Stimulated activated CD4-positive, alpha-beta T cell treated with anti-CD3 and anti-CD28 coated beads, Interleukin-15, amount 100 ng/mL, for 24 hours (primary cell): ENCODE measurements at regions not wholly inside any gene's neighbourhood (a gene's known extent, or its start where the extent isn't known, plus 50 kb on each side); places are given as distances from the start of the nearest gene placed in this dataset.

Experiments used
- DNase-seq: peaks from one replicate; pipeline ENCODE4 v3.0.0-alpha.2; 2020

DNA sequence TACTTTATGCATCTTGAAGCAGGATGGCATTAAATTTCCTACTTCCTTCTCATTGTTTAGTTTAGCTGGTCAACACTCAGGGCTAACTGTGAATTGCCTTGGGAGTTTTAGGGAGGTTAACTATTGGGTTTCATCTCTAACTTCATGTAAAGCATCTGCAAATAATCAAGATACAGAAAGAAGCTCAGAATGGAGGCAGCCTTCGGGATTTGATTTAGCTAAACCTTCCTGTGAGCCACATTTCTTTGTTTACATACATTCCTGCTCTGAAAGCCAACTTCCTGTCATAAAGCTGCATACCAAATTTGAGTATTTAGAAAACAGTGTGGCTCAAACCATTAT is 131.7 kb upstream of the PCDH18 start:
- no peak for DNase-seq

DNA sequence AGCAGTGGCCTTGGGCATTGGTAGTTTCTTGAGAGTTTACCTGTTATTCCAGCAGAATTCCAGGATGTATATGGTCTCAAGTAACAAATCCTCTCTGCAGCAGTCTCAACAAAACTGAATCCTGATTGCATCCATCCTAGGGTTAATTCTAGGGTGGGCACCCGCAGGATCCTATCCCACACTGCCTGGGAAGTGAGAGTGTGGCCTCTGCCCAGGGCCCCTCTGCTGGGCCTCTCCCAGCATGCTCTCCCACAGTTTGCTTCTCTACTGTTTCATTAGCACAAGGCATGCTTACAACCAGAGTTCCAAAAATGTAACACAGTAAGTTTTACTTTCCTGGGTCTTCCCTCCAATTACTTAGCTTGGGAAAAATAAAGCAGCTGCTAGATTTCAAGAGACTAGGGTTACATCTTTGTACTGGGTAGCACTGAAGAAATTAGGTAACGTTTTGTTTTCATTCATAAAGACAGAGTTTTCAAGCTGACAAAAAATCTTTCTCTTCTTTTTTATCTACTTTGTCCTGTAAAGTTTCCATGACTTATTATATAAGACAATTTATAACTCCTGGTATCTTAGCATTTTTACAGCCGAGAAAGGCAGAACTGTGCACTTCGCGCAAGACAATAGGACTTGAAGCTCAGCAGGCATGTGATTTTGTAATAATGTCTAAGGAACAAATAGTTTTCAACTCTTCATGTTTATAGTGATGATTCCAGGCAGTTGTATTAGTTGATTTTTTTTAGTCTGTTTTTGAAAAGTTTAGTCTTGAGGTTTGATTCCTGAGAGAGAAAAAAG is 131.2 kb upstream of the PCDH18 start:
- no peak for DNase-seq

DNA sequence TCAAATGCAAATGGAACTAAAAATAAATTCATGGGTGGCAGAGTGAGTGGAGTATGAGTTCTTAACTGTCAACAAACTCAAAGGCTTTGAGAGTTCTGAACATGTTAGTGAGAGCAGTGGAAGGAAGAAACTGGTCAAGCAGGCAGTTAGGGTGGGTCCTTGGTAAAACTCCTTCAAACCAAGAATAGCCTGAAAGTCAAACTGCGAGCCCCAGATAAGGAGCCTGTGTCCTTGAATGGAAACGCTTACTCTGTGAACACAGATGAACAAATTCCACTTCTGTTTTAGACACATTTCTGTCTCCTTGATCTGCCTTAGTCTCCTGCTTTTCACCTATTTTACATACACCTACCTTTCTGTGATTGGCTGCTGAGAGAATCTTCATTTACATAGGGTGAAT is 129.4 kb upstream of the PCDH18 start:
- no peak for DNase-seq

DNA sequence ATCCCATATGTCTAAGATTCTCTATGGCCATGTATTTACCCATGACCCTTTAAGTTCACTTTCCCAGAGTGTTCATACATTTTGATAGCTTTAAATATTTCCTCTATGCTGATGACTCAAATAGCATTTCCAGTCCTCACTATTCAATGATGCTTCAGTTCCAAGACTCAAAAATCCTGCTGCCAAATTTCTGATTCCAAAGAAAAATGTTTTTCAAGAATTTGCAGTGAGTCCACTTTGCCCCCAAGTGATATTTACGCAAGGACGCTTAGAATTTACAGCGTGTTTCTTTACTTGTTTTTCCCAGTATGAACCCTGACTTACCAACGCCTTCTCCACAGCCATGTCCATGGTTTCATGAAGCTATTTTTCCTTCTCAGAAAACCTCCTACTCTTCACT is 127.9 kb upstream of the PCDH18 start:
- no peak for DNase-seq

DNA sequence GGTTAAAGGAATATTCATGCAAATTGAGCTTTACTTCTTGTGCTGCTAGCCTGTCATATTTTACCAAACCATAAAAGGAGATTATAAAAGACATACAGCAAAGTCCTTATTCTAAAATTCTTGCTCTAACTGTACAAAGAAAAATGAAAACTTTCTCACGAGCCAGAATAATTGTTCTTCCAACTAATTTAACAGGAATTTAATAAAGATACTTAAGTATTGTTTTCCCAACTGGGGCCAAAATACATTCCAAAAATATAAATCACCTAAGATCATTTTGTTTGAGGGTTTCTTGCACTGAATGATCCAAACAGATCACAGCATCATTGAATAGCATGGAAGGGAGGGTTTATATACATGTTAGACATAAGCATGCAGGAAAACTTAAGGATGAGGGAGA is 127.1 kb upstream of the PCDH18 start:
- DNase-seq: no peak

DNA sequence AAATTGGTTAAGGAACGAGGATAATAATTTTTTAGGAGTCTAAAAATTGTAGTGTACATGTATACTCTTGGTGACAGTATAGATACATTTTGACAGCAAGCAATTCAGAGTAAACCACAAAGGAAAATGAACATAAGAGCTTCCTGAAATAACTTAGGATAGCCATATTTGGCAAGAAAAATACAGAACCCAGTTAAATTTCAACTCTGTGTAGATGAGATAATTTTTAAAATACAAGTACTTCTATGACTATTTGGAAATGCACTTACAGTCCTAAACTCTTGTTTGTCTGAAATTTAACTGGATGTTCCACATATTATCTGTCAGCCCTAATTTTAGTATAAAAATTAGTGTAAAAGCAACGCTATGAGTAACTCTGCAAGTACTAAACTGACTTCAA is 124.4 kb upstream of the PCDH18 start:
- no peak for DNase-seq

DNA sequence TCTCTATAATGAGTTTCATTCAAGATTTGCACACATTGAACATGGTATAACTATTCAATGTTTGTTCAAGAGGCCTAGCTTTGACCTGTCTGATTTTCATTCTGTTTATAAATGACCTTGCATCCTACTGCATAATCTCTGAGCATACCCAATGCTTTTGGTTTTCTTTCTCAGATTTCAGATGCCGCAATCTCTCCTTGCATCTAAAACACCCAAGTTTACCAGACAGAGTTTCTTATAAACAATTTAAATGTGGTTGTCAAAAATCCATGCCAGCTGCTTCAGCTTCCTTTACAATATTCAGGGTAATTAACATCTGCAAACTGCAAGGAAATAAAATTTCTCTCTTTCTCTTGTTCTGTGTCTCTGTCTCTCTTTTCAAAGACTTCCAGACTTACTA is 123.0 kb upstream of the PCDH18 start:
- no peak for DNase-seq

DNA sequence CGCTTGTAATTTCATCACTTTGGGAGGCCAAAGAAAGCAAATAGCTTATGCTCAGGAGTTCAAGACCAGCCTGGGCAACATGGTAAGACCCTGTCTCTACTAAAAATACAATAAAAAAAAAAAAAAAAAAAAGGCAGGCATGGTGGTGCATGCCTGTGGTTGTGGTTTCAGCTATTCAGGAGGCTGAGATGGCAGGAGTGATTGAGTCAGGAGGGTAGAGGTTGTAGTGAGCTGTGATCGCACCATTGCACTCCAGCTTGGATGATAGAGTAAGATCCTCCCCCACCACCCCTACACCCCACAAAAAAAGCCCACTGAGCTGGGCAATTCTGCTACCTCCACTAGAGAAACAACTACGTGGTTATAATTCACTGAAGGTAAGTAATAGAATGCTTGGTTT is 118.8 kb upstream of the PCDH18 start:
- DNase-seq: no peak

DNA sequence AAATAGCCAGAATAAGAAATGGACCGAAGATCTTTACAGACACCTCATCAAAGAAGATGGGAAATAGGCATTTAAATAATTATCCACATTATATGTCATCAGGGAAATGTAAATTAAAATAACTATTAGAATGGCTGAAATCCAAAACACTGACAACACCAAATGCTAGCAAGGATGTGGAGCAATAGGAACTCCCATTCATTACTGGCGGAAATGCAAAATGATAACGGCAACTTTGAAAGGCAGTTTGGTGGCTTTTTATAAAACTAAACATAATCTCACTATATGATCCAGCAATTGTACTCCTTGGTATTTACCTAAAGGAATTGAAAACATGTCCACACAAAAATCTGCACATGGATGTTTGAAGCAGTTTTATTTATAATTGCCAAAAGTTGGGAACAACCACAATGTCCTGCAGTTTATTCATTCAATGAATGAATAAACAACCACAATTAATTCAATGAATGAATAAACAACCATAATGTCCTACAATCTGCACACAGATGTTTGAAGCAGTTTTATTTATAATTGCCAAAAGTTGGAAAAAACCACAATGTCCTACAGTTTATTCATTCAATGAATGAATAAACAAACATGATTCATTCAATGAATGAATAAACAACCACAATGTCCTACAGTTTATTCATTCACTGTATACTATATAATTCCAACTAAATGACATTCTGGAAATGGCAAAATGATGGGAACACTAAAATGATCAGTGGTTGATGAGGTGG is 117.6 kb upstream of the PCDH18 start:
- no peak for DNase-seq

DNA sequence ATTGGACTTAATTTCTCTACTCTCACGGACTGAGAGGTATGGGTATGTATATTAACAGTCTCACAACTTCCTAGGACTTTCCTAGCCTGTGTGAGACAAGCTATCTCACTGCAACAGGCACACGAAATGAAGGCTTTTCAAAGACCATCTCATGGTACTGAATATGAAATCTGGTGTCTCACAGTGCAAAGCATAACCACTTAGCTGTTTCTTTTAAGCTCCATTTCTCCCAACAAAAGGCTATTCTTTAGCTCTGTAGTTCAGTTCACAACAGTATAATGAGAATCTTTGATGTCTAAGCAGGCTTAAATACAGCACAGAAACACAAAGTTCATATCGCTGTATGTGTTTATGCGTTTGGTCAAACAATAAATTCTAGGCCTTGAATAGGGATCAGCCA is 116.2 kb upstream of the PCDH18 start:
- DNase-seq: no peak

DNA sequence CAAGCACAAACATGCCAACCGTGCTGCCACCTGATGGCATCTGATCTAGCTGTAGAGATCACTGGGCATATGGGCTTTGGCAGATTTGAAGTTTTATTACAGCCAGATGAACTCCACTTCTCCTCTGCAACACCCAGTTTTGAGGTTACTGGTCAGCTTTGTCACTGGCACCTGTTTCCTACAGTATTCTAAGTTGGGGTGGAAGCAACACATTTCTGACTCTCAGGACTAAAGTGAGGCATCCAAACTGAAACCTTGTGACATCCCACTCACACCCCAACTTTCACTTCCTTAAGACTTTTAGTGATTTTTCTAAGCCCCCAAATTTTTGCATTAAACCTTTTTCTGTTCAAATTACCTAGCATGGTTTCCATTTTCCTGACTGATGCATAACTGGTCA is 115.1 kb upstream of the PCDH18 start:
- no peak for DNase-seq

DNA sequence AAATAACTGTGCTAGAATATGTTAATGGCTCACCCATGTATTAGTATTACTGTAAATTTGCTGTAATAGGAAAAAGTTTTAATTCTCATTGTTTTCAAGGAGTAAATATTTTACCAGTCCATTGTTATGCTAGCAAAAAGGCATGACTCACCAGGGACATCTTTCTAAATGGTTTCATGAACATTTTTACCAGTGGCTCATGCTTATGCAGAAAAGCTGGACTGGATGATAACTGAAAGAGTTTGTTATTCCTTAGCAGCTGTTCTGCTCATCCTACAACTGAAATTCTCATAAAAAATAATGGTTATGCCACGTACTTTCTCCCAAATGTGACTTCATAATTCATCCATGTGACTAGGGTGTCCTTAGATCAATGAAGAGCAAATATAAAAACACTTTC is 111.9 kb upstream of the PCDH18 start:
- DNase-seq: no peak

DNA sequence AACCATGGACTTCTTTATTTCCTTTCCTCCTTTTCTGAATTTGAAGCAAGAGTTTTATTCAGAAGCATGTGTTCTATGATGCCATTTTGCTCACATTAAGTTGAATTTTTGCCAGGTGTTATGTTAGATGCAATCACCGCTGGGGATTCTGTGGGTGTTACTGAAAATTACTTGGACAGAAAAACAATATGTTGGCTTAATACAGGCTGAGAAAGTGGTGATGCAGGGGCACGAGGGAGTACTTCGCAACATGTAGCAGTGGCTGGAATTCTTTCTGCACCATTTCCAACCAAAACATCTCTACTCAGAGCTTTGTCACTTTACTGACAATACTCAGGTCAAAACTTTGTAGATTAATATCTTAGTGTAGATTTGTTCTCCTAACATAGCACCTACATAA is 109.2 kb upstream of the PCDH18 start:
- DNase-seq: no peak

DNA sequence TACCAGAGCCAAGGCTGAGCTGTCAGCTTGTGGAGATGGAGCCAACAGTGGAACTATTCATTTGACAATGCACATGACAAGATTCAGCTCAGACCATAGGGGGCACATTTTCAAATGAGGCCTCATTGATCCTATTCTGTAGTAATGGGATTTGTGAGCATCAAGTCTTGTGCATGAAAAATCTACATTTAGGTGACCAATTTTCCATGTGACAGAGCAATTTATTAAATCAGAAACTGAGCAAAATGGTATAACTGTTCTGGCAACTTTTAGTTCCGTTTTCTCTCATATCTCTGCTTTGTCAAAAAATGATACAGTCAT is 108.5 kb upstream of the PCDH18 start:
- no peak for DNase-seq

DNA sequence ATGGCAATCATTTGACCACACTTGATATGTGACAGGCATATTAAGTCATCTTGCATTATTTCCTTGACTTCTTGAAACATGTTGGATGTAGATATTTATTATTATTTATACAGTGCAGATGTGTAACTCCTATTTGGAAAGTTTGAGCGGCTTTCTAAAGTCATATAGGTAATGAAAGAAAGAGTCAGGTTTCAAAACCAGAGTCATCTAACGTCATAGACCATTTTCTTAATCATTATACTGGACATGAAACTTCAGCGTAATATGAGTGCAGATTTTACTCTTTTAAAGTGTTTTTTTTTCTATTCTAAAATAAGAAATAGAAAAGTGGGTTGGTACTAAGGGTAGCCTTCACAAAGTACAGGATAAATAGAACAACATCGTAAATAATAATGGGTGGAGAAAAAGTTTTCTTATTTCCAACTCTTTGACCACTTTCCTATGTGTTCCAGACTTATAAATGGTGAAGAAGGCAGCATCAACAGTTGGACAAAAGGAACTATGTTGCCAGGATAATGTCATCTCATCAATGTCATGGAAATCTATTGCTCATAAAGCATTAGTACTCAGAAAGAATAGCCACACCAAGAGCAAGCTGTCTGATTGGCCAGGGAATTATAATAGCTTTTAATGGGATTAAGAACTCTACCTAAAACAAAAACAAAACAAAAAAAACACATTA is 108.0 kb upstream of the PCDH18 start:
- no peak for DNase-seq

DNA sequence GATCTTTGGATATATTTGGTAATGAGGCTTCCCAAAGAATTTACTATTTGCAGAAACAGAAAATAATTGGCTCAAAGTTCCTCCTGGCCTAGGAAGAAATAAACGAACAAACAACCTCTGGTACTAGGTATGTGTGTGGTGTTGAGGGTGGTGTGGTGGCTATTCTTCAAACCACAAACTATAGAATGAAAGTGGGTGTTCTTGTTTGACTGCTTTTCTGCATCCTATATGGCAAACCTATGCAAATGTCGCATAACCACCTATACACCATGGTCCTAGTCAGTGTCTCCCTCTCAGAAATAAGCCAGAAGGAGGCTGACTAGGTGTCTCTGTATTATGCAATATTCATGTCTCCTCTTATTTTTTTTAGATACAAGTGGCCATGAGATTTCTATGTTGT is 106.6 kb upstream of the PCDH18 start:
- no peak for DNase-seq

DNA sequence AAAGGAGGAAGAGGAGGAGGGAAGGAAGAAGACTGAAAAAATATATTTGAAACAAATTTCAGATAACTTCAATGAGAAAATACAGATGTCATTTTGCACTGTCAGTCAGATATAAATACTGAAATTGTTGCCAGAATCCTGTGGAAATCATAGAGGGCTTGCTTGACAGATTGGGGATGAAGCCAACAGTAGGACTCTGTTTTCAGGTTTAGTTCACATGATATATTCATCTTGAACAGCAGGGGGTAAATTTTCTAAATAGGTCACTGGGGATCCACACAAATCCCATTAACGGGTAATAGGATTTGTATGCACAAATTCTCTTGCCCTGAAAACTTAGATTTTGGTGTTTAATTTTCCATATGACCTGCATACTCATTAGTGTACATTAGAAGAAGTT is 103.3 kb upstream of the PCDH18 start:
- DNase-seq: no peak

DNA sequence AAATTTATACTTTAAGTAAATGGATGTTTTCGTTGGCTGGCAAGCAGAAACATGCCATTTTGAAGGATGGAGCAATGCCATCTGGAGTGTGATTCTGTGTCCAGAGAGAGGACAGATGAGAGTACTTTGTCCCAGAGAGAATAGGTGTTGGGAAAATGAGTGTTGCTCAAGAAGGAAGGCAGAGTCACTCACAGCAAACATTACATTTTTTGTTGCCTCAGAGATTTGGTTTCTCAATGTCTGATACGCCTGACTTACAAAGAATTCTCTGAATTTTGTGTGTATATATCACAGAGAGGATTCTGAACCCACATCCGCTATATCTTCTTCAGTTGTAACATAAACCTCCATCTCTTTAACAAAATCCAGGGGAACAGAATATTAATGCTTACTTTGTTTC is 102.8 kb upstream of the PCDH18 start:
- DNase-seq: no peak

DNA sequence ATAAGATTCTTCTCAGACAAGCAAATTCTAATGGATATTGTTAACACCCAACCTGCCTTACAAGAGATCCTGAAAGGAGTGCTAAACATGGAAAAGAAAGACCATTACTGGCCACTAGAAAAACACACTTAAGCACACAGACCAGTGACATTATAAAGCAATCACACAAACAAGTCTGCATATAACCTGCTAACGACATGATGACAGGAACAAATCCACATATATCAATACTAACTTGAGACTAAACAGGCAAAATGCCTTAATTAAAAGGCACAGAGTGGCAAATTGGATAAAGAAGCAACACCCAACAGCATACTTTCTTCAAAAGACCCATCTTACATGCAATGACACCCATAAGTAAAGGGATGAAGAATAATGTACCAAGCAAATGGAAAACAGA is 100.5 kb upstream of the PCDH18 start:
- DNase-seq: no peak

DNA sequence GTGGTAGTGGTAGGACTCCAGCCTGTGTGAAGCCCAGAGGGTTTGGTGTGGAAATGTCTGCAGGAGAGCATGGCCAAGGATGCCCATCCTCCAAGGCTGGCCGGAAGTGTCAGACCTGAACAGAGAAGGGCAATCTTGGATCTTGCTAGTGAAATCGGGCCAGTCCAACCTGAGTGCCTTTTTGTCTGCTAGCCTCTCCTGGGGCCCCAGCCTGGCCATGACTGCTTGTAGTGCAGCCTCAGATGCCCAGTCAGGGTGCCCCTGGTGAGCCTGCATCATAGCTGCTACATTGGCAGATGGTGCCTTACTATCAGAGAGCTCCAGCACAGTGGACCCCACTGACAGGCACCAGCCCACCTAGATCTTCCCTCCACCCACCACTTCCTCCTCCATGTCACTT is 99.3 kb upstream of the PCDH18 start:
- DNase-seq: no peak

DNA sequence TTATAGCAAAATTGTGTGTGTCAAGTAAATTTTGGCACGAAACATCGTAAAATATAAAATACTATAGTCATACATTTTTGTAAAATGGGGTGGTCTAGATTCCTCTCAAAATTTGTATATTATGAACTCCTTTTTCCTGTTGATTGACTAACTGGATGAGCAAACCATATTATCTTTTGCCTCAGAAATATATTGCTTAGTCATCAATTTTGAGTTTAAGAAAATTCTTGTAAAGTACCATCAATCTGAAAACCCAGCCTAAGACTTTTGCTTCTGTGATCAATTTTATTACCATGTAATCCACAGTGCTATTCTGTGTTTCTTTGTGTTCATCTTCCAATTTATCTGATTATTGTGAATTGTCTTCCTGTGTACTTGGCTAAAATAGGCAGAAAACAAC is 98.0 kb upstream of the PCDH18 start:
- no peak for DNase-seq

DNA sequence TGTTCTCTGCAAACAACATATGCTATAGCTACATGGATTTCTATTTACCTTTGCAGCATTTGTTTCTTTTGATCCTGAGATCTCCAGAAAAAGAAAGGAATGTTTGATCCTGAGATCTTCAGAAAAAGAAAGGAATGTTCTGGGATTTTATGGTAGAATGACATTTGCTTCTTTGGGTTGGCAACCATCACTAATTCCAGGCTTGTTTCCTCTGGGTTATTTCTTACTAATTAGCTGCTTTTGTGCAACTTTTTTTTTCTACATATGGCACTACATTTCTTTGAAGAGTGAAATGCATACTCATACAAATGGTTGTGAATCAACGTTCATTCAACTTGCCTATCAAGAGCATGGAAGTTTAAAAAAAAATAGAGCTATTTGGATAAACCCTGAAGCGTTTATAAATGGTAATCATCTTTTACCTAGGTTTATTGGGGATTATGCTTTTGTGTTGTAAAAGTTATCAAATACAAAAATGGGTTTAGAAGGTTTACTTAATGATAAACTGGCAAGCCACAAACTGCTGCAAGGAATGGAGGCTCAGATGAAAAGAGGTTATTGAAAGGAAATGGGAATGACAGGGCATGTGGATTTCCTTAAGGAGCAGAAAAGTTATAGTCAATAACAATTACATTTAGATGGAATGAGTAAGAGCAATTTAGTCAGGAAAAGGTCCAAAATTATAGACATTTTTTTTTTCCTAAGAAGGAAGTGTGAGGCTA is 95.6 kb upstream of the PCDH18 start:
- no peak for DNase-seq

DNA sequence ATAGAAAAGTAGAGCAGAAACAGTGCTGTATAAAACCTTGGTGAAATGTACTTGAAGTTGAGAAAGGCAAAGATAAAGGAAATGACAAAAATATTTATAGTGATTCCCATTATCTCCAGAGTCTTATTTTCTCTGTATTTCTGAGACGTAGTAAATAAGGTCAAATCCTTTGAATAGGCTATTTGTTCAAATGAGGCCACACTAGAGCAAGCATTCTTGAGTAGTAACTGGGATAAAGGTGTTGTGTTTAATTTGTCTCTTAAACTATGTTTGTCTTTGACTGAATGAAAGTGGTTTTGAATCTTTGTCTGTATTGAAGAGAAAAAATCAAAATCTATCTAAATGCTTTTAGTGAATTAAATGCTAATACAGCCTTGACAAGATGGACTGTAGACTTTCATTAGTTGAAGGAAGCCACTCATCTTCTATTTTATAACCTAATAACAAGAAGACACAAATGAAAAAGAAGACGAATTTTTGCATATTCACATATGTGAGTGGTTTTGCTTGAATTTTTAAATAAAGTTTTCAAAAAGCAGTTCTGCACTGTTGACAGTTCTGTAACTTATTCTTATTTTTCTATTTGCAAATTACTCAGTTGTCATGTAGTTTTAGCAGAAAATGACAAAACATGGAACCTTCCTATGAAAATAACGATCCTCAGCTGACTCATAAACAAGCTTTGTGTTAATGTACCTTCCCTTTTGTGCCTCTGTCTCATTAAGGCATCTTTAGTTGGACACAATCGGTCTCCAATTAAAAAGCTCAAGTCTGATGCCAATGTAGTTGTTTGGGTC is 94.8 kb upstream of the PCDH18 start:
- DNase-seq: no peak
